ENCODE measurements at regions not wholly inside any gene's neighbourhood (a gene's known extent, or its start where the extent isn't known, plus 50 kb on each side); places are given as distances from the start of the nearest gene placed in this dataset.
A peak's percentile ranks its signal among the peaks of the same experiment; 100 is the strongest.

DNA sequence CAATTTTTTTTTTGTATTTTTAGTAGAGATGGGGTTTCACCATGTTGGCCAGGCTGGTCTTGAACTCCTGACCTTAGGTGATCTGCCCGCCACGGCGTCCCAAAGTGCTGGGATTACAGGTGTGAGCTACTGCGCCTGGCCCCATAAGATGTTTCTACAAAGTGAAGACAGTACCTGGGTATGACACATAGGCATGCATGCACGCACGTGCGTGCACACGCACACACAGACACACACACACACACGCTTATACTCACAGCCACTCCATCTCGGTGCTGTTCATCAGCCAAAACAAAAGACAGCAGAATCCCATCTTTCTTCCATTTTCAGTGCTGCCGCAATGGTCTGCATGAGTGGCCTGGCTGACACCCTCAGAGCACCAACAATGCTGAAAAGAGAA lies 63.9 kb downstream of the VCPKMT start:
- no peak overlapping the region for H3K4me3 ChIP-seq
- no peak overlapping the region for H3K9ac ChIP-seq (ENCODE audit: low read depth in 2 of 2, low read length in 2 of 2)
- no peaks in the 10 kb centered on the region for H3K36me3 ChIP-seq
- intact Hi-C loops (cut with DNase I) = no loop called here
- TF ChIP-seq, protein P1, sequence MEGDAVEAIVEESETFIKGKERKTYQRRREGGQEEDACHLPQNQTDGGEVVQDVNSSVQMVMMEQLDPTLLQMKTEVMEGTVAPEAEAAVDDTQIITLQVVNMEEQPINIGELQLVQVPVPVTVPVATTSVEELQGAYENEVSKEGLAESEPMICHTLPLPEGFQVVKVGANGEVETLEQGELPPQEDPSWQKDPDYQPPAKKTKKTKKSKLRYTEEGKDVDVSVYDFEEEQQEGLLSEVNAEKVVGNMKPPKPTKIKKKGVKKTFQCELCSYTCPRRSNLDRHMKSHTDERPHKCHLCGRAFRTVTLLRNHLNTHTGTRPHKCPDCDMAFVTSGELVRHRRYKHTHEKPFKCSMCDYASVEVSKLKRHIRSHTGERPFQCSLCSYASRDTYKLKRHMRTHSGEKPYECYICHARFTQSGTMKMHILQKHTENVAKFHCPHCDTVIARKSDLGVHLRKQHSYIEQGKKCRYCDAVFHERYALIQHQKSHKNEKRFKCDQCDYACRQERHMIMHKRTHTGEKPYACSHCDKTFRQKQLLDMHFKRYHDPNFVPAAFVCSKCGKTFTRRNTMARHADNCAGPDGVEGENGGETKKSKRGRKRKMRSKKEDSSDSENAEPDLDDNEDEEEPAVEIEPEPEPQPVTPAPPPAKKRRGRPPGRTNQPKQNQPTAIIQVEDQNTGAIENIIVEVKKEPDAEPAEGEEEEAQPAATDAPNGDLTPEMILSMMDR (IDR thresholded peaks at IDR 0.05) = no peak
- no peaks in the 10 kb centered on the region for H3K9me3 ChIP-seq
- no peaks in the 10 kb centered on the region for H3K4me1 ChIP-seq
- no peak overlapping the region for H3K27ac ChIP-seq
- no peaks in the 10 kb centered on the region for H3K27me3 ChIP-seq
- DNase-seq = no peak

DNA sequence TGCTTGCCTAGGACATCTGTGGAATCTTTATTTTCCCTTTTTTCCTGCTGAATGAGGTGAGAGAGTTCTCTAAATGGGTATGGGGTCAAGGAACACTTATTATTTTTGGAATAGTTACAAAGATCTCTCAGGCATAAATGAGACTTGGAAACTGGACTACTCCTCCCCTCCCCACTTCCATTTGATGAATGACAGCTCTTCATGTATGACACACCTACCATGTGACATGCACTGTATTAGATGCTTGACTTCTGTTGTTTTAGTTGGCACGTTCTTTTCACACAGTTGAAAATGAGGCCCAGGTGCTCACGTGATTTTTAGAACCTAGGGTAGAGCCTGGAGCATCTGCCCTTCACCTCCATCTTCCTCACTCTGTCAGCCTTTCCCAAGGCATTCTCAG lies 62.4 kb downstream of the VCPKMT start:
- Histone ChIP-seq H3K4me3 (no peak overlapping the region), H3K27me3 (no peaks in the 10 kb centered on the region), H3K9me3 (no peaks in the 10 kb centered on the region), H3K4me1 (no peaks in the 10 kb centered on the region), H3K36me3 (no peaks in the 10 kb centered on the region), H3K9ac (ENCODE audit: low read depth in 2 of 2, low read length in 2 of 2) (no peak overlapping the region), H3K27ac (no peak overlapping the region)
- intact Hi-C loops (cut with DNase I) = no loop called here
- DNase-seq = no peak
- TF ChIP-seq, protein P1 (IDR thresholded peaks at IDR 0.05) = no peak

DNA sequence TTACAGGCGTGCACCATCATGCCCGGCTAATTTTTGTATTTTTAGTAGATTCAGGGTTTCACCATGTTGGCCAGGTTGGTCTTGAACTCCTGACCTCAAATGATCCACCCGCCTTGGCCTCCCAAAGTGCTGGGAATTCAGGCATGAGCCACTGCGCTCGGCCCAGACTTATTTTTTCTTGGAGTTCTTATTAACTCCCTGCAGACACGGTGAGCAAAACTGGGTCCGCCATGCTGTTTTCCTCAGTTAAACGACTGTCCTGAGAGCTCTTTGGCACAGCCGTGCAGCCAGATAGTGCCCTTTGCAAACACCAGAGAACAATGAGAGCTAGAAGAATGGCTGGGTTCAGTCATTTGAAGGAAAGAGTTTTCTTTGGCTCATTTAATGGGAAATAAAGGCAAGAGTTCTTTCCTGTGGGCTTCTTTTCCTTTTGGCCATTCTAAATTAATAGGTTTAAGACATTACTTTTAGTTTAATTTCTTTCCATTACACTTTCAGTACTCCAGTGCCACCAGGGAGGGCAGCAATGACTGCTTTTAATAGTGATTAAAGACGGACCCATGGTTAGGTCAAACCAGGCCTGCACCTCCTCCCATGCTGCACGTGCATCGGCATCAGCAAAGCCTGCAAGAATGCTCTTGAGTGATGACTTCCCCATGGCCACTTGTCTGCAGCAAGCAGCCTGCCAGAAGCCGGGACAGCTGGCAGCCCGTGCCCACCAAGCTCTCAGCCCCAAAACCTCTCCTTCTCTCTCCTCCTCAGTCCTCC lies 60.7 kb downstream of the VCPKMT start:
- TF ChIP-seq, protein P1 (IDR thresholded peaks at IDR 0.05) = no peak

DNA sequence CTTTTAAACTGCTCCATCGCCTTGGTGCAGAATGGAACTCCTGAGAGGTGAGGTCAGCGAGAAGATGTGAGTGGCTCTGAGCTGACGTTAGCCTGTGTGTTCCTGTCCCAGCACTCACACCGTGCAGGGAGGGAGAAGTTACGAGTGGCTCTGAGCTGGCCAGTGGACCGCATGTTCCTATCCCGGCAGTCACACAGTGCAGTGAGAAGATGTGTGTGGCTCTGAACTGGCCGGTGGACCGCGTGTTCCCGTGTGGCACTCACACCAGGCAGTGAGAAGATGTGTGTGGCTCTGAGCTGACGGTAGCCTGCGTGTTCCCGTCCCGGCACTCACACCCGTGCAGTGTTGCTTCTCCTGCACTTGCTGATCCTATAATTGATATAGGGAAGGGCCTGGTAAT lies 59.9 kb downstream of the VCPKMT start:
- TF ChIP-seq, protein P1 (IDR thresholded peaks at IDR 0.05) = no peak
- Histone ChIP-seq H3K27ac (no peak overlapping the region), H3K36me3 (no peaks in the 10 kb centered on the region), H3K4me3 (no peak overlapping the region), H3K4me1 (peaks cover 12% of the 10 kb centered on the region), H3K9ac (ENCODE audit: low read depth in 2 of 2, low read length in 2 of 2) (no peak overlapping the region), H3K9me3 (no peaks in the 10 kb centered on the region), H3K27me3 (no peaks in the 10 kb centered on the region)
- no peak for DNase-seq
- intact Hi-C loops (cut with DNase I) = no loop called here

More for the DNA sequence above, 60.7 kb downstream of the VCPKMT start:
- Histone ChIP-seq H3K4me1 (peaks cover 8% of the 10 kb centered on the region), H3K4me3 (no peak overlapping the region), H3K27me3 (no peaks in the 10 kb centered on the region), H3K9ac (ENCODE audit: low read depth in 2 of 2, low read length in 2 of 2) (no peak overlapping the region), H3K9me3 (no peaks in the 10 kb centered on the region), H3K36me3 (no peaks in the 10 kb centered on the region), H3K27ac (no peak overlapping the region)
- intact Hi-C loops (cut with DNase I) = no loop called here
- DNase-seq = no peak

DNA sequence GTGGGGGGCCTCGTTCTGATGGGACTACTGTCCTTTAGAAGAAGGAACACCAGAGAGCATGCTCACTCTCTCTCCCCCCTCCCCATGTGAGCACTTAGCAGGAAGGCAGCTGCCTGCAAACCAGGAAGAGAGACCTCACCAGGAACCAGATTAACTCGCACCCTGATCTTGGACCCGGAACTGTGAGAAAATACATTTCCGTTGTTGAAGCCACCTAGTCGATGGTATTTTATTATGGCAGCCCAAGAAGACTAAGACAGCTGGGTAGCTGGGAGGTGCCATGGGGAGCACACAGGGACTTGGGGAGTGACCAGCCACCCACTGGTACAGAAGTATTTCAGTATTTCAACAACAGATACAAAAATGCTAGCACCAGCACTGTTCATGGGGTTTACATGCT lies 59.0 kb downstream of the VCPKMT start:
- Histone ChIP-seq H3K4me1 (peaks cover 21% of the 10 kb centered on the region), H3K27ac (no peak overlapping the region), H3K4me3 (no peak overlapping the region), H3K9ac (ENCODE audit: low read depth in 2 of 2, low read length in 2 of 2) (peak overlapping the region in 1 of 2 donors; percentile 42), H3K36me3 (no peaks in the 10 kb centered on the region), H3K9me3 (no peaks in the 10 kb centered on the region), H3K27me3 (no peaks in the 10 kb centered on the region)
- intact Hi-C loops (cut with DNase I) = no loop called here
- TF ChIP-seq, protein P1 (IDR thresholded peaks at IDR 0.05) = no peak
- DNase-seq = no peak
